HCT116 (cell line): ENCODE measurements at regions not wholly inside any gene's neighbourhood (a gene's known extent, or its start where the extent isn't known, plus 50 kb on each side); places are given as distances from the start of the nearest gene placed in this dataset.

Experiments
- ATAC-seq: fragments of 200-7000 bp; cut with Tn5 transposase; 2 replicates; pipeline ENCODE4 v1.9.1; 2020; ENCODE audit warnings: mild to moderate bottlenecking, moderate library complexity
- BruUV-seq: library from RNA; stranded (reverse); fragments of 400-500 nt; replicated peaks from 2 replicates; lab custom pipeline; 2021; lab: Mats Ljungman, UMichigan
- CTCF ChIA-PET: fragments of 300-600 bp; sonication (Branson Sonifier 250); formaldehyde crosslinking; loops from one replicate; lab custom pipeline; 2021; ENCODE audit warnings: antibody characterized with exemption; lab: Charles Lee
- POLR2A ChIA-PET: fragments of 300-600, 350-600 bp; sonication (Branson Sonifier 250); formaldehyde crosslinking; loops from one replicate; lab custom pipeline; 2021; ENCODE audit warnings: antibody characterized with exemption; lab: Charles Lee
- RAD21 ChIA-PET, 2 experiments: fragments of 300-600 bp; sonication (Branson Sonifier 250); formaldehyde crosslinking; loops; one replicate each; lab custom pipeline; 2023; ENCODE audit warnings: low total read pairs in 2 of 2; ENCODE audit not compliant: uncharacterized antibody in 2 of 2, unreplicated experiment in 2 of 2, low non-redundant PET in 1 of 2; lab: Charles Lee
- DNase-seq: peaks from one replicate; pipeline ENCODE4 v3.0.0-alpha.2; 2010; ENCODE audit warnings: low read depth, low spot score
- H2AFZ ChIP-seq: fragments of 200-600 bp; shearing (Covaris generic), sonication (generic); 2 replicates; pipeline ENCODE4 v1.6.1; 2017; ENCODE audit warnings: low read depth, mixed run types, mixed read lengths, antibody characterized with exemption, low read length; ENCODE audit not compliant: poor library complexity, severe bottlenecking
- H3K27ac ChIP-seq: 2 replicates; pipeline ENCODE4 v1.5.1; 2012; ENCODE audit warnings: low read depth, low read length
- H3K27me3 ChIP-seq: fragments of 200-600 bp; sonication (generic); 2 replicates; pipeline ENCODE4 v1.6.1; 2016; ENCODE audit warnings: mixed run types, low read length, mixed read lengths; ENCODE audit not compliant: insufficient read depth
- H3K36me3 ChIP-seq, 2 experiments: fragments of 200-500 bp in 1 of 2; fragments of 200-600 bp in 1 of 2; sonication (Bioruptor generic) in 1 of 2; sonication (generic) in 1 of 2; 2 replicates each; pipeline versions ENCODE4 v1.5.1 to v1.6.1; 2014 to 2016; ENCODE audit warnings: low read length in 2 of 2, inconsistent platforms in 1 of 2, mixed read lengths in 1 of 2, mixed run types in 1 of 2; ENCODE audit not compliant: insufficient read depth in 2 of 2, control insufficient read depth in 1 of 2
- H3K4me1 ChIP-seq, 2 experiments: fragments of 200-600 bp in 1 of 2; sonication (generic) in 1 of 2; 2 replicates each; pipeline versions ENCODE4 v1.5.1 to v1.6.1; 2012 to 2017; ENCODE audit warnings: low read length in 2 of 2, inconsistent platforms in 1 of 2, mild to moderate bottlenecking in 1 of 2, mixed read lengths in 1 of 2, mixed run types in 1 of 2, moderate library complexity in 1 of 2; ENCODE audit not compliant: insufficient read depth in 2 of 2, control insufficient read depth in 1 of 2
- H3K4me2 ChIP-seq: fragments of 200-600 bp; sonication (generic); 2 replicates; pipeline ENCODE4 v1.6.1; 2017; ENCODE audit warnings: mixed run types, low read length, mixed read lengths
- H3K4me3 ChIP-seq, 2 experiments: fragments of 200-600 bp in 1 of 2; sonication (generic) in 1 of 2; replicated peaks in 1 of 2; 2 replicates each; pipeline ENCODE4 v1.5.1; 2011 to 2016; ENCODE audit warnings: low read length in 2 of 2, control low read depth in 1 of 2, low read depth in 1 of 2, mild to moderate bottlenecking in 1 of 2, mixed read lengths in 1 of 2, mixed run types in 1 of 2
- H3K79me2 ChIP-seq: fragments of 200-600 bp; sonication (generic); 2 replicates; pipeline ENCODE4 v1.6.1; 2017; ENCODE audit warnings: mild to moderate bottlenecking, mixed run types, low read length, moderate library complexity, mixed read lengths; ENCODE audit not compliant: insufficient read depth
- H3K9ac ChIP-seq: fragments of 200-600 bp; sonication (generic); 2 replicates; pipeline ENCODE4 v1.6.1; 2016; ENCODE audit warnings: low read length, mixed read lengths
- H3K9me2 ChIP-seq: fragments of 200-600 bp; sonication (generic), shearing (Covaris generic); 2 replicates; pipeline ENCODE4 v1.6.1; 2017; ENCODE audit warnings: mixed run types, mild to moderate bottlenecking, moderate library complexity; ENCODE audit not compliant: insufficient read depth
- H3K9me3 ChIP-seq, 2 experiments: fragments of 200-500 bp in 1 of 2; fragments of 200-600 bp in 1 of 2; sonication (Bioruptor generic) in 1 of 2; sonication (generic) in 1 of 2; 2 replicates each; pipeline ENCODE4 v1.6.1; 2014 to 2017; ENCODE audit warnings: low read length in 2 of 2, mixed read lengths in 2 of 2, inconsistent platforms in 1 of 2, low read depth in 1 of 2, mild to moderate bottlenecking in 1 of 2, mixed run types in 1 of 2, moderate library complexity in 1 of 2; ENCODE audit not compliant: control insufficient read depth in 1 of 2, insufficient read depth in 1 of 2
- H4K20me1 ChIP-seq: fragments of 200-600 bp; sonication (generic), shearing (Covaris generic); 2 replicates; pipeline ENCODE4 v1.6.1; 2017; ENCODE audit warnings: mixed run types, mild to moderate bottlenecking, moderate library complexity; ENCODE audit not compliant: insufficient read depth
- CBX3 ChIP-seq: IDR thresholded peaks from 2 replicates; pipeline ENCODE4 v1.6.1; 2012; ENCODE audit warnings: low read depth
- CEBPB ChIP-seq: IDR thresholded peaks from 2 replicates; pipeline ENCODE4 v1.6.1; 2012; ENCODE audit warnings: low read depth
- EGR1 ChIP-seq: IDR thresholded peaks from 2 replicates; pipeline ENCODE4 v1.6.1; 2012; ENCODE audit warnings: low read depth
- EZH2 ChIP-seq: fragments of 200-600 bp; sonication (generic); IDR thresholded peaks from 2 replicates; pipeline ENCODE4 v1.6.1; 2017; ENCODE audit warnings: antibody characterized with exemption, mixed run types
- FOSL1 ChIP-seq: IDR thresholded peaks from 2 replicates; pipeline ENCODE4 v1.6.1; 2012; ENCODE audit warnings: low read depth
- POLR2AphosphoS5 ChIP-seq: IDR thresholded peaks from 2 replicates; pipeline ENCODE4 v1.6.1; 2011; ENCODE audit warnings: mild to moderate bottlenecking, low read depth, low read length, moderate library complexity
- RAD21 ChIP-seq: IDR thresholded peaks from 2 replicates; pipeline ENCODE4 v1.6.1; 2012; ENCODE audit warnings: low read depth, mild to moderate bottlenecking
- SIN3A ChIP-seq: IDR thresholded peaks from 2 replicates; pipeline ENCODE4 v1.6.1; 2012; ENCODE audit warnings: low read depth
- SRF ChIP-seq: IDR thresholded peaks from 2 replicates; pipeline ENCODE4 v1.6.1; 2012; ENCODE audit warnings: low read depth
- YY1 ChIP-seq: IDR thresholded peaks from 2 replicates; pipeline ENCODE4 v1.6.1; 2011; ENCODE audit warnings: low read length, low read depth, moderate library complexity, mild to moderate bottlenecking; ENCODE audit not compliant: insufficient replicate concordance; ENCODE audit errors: extremely low read depth
- ZFX ChIP-seq: fragments of 450-650 bp; IDR thresholded peaks from 2 replicates; pipeline ENCODE4 v1.6.1; 2017
- intact Hi-C: fragments of 100-400 bp; cut with micrococcal nuclease; formaldehyde crosslinking; loops from 2 replicates; pipeline ENCODE4 v1.10.0; 2022
- TF ChIP-seq, protein P1 (sequence below), 3 experiments: fragments of 200-600 bp in 1 of 3; sonication (generic) in 1 of 3; IDR thresholded peaks in 2 of 3; conservative IDR thresholded peaks in 1 of 3; 2 replicates each; pipeline ENCODE4 v1.5.1; 2012 to 2017; ENCODE audit warnings: low read depth in 2 of 3, low read length in 2 of 3, antibody characterized with exemption in 1 of 3, borderline replicate concordance in 1 of 3, control low read depth in 1 of 3, mild to moderate bottlenecking in 1 of 3, mixed read lengths in 1 of 3, mixed run types in 1 of 3, moderate library complexity in 1 of 3; ENCODE audit not compliant: insufficient read depth in 1 of 3
- TF ChIP-seq, protein P2 (sequence below): IDR thresholded peaks from 2 replicates; pipeline ENCODE4 v1.6.1; 2012; ENCODE audit warnings: low read depth

DNA sequence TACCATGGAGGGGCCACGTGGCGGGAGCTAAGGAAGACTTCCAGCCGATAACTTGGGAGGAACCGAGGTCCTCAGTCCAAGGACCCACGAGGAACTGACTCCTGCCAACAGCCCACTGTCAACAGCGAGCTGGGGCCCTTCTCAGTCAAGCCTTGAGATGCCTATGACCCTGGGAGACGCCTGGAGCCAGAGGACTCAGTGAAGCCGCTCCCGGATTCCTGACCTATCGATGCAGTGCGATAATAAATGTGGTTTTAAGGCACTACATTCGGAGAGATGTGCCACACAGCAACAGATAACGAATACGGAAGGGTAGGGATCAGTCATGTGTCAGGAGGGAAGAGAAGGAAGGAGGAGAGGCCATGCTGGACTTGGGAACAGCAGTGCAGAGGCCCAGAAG lies 208.5 kb downstream of the NFATC2 start (continued):
- TF ChIP-seq SRF (no peak), CBX3 (no peak), CEBPB (no peak), ZFX (no peak), YY1 (no peak), POLR2AphosphoS5 (no peak), SIN3A (no peak), EGR1 (no peak)

DNA sequence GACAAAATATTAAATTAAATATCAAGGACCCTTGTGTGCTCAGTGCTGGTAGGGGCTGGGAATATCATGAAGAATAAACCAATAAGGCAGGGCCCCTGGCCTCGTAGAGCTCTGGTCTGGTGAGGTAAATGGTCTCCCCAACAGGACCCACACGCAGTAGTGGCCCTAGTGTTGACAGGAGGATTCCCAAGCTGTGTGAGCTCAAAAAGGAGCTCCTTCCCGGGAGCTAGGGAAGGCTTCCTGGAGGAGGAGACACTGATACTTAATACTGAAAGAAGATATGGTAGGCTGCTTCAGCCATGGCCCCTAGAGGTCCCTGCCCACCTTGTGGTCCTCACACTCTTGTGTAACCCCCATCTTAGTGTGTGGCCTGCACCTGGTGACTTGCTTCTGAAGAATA lies 209.1 kb downstream of the NFATC2 start:
- ChIA-PET RAD21 (no interaction called here), CTCF (interaction anchor here (0.6 to 2.0 kb wide), 2 partner anchors 15 to 346 kb away, joined by 3 to 11 read pairs; no protein-coding TSS in a partner anchor)
- DNase-seq: no peak

More for the DNA sequence above, 209.1 kb downstream of the NFATC2 start:
- Histone ChIP-seq H3K9me3 (peaks cover 0 to 8% of the 10 kb centered on the region in 2 experiments; a peak in 1 of 4 replicates), H3K36me3 (no peaks in the 10 kb centered on the region), H3K4me3 (no peak overlapping the region), H3K9me2 (no peaks in the 10 kb centered on the region), H3K27ac (no peak overlapping the region), H3K9ac (no peak overlapping the region), H3K4me2 (no peak overlapping the region), H2AFZ (no peak overlapping the region), H3K79me2 (no peaks in the 10 kb centered on the region), H4K20me1 (no peaks in the 10 kb centered on the region), H3K27me3 (no peaks in the 10 kb centered on the region), H3K4me1 (peaks cover 0 to 7% of the 10 kb centered on the region in 2 experiments; a peak in 2 of 4 replicates)
- ATAC-seq: no peak
- intact Hi-C loops: no loop called here
- POLR2A ChIA-PET: no interaction called here
- BruUV-seq: no TSS peak
- TF ChIP-seq FOSL1 (no peak), EZH2 (no peak), ZFX (no peak), SRF (no peak), RAD21 (no peak), YY1 (no peak)
- TF ChIP-seq, protein P1, sequence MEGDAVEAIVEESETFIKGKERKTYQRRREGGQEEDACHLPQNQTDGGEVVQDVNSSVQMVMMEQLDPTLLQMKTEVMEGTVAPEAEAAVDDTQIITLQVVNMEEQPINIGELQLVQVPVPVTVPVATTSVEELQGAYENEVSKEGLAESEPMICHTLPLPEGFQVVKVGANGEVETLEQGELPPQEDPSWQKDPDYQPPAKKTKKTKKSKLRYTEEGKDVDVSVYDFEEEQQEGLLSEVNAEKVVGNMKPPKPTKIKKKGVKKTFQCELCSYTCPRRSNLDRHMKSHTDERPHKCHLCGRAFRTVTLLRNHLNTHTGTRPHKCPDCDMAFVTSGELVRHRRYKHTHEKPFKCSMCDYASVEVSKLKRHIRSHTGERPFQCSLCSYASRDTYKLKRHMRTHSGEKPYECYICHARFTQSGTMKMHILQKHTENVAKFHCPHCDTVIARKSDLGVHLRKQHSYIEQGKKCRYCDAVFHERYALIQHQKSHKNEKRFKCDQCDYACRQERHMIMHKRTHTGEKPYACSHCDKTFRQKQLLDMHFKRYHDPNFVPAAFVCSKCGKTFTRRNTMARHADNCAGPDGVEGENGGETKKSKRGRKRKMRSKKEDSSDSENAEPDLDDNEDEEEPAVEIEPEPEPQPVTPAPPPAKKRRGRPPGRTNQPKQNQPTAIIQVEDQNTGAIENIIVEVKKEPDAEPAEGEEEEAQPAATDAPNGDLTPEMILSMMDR (IDR thresholded peaks at IDR 0.05 in 2 of 3, conservative IDR thresholded peaks at IDR 0.05 in 1 of 3; ENCODE audit: borderline replicate concordance in 1 of 3, insufficient read depth in 1 of 3, low read depth in 2 of 3, low read length in 2 of 3): no peak
- TF ChIP-seq, protein P2, sequence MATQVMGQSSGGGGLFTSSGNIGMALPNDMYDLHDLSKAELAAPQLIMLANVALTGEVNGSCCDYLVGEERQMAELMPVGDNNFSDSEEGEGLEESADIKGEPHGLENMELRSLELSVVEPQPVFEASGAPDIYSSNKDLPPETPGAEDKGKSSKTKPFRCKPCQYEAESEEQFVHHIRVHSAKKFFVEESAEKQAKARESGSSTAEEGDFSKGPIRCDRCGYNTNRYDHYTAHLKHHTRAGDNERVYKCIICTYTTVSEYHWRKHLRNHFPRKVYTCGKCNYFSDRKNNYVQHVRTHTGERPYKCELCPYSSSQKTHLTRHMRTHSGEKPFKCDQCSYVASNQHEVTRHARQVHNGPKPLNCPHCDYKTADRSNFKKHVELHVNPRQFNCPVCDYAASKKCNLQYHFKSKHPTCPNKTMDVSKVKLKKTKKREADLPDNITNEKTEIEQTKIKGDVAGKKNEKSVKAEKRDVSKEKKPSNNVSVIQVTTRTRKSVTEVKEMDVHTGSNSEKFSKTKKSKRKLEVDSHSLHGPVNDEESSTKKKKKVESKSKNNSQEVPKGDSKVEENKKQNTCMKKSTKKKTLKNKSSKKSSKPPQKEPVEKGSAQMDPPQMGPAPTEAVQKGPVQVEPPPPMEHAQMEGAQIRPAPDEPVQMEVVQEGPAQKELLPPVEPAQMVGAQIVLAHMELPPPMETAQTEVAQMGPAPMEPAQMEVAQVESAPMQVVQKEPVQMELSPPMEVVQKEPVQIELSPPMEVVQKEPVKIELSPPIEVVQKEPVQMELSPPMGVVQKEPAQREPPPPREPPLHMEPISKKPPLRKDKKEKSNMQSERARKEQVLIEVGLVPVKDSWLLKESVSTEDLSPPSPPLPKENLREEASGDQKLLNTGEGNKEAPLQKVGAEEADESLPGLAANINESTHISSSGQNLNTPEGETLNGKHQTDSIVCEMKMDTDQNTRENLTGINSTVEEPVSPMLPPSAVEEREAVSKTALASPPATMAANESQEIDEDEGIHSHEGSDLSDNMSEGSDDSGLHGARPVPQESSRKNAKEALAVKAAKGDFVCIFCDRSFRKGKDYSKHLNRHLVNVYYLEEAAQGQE: no peak
